Subcutaneous abdominal adipose tissue (tissue), 5 donors: ENCODE measurements at regions not wholly inside any gene's neighbourhood (a gene's known extent, or its start where the extent isn't known, plus 50 kb on each side); places are given as distances from the start of the nearest gene placed in this dataset.

Source experiments
- H3K27ac ChIP-seq: one replicate; pipeline ENCODE4 v1.7.0; 2013; ENCODE audit warnings: low read depth, mild to moderate bottlenecking, inconsistent platforms, low read length, moderate library complexity
- H3K27me3 ChIP-seq, 5 donors: one replicate each; pipeline ENCODE4 v1.7.0; 2013; ENCODE audit warnings: low read length in 5 of 5, inconsistent platforms in 1 of 5; ENCODE audit not compliant: control insufficient read depth in 5 of 5, insufficient read depth in 4 of 5
- H3K36me3 ChIP-seq, 5 donors: one replicate each; pipeline ENCODE4 v1.7.0; 2013; ENCODE audit warnings: low read length in 5 of 5; ENCODE audit not compliant: control insufficient read depth in 5 of 5, insufficient read depth in 5 of 5
- H3K4me1 ChIP-seq, 5 donors: one replicate each; pipeline ENCODE4 v1.7.0; 2013; ENCODE audit warnings: low read length in 5 of 5, mild to moderate bottlenecking in 3 of 5, moderate library complexity in 1 of 5; ENCODE audit not compliant: control insufficient read depth in 5 of 5, insufficient read depth in 5 of 5
- H3K4me3 ChIP-seq, 5 donors: one replicate each; pipeline ENCODE4 v1.7.0; 2013; ENCODE audit warnings: low read length in 5 of 5, low read depth in 1 of 5
- H3K9ac ChIP-seq, 5 donors: one replicate each; pipeline ENCODE4 v1.7.0; 2013; ENCODE audit warnings: low read length in 5 of 5, mild to moderate bottlenecking in 4 of 5, moderate library complexity in 3 of 5
- H3K9me3 ChIP-seq, 5 donors: one replicate each; pipeline ENCODE4 v1.7.0; 2013; ENCODE audit warnings: low read length in 5 of 5; ENCODE audit not compliant: control insufficient read depth in 5 of 5
- donor health status: healthy.
- donor health status: healthy.
- donor health status: healthy.
- donor health status: healthy.
- donor health status: healthy.

- H3K4me1 ChIP-seq: no peaks in the 10 kb centered on the region
- H3K36me3 ChIP-seq: no peaks in the 10 kb centered on the region
- no peak overlapping the region for H3K27ac ChIP-seq
- peaks cover 0 to 2% (median 0%) of the 10 kb centered on the region in 5 donors for H3K9me3 ChIP-seq
- H3K27me3 ChIP-seq: no peaks in the 10 kb centered on the region
- no peak overlapping the region for H3K4me3 ChIP-seq
- no peak overlapping the region for H3K9ac ChIP-seq
These were observed 244.4 kb downstream of the LRRIQ3 start for GRCh38 chr1:73953586-73953985.

GRCh38 chr1:73953186-73953585 lies 244.8 kb downstream of the LRRIQ3 start:
- Histone ChIP-seq H3K27me3 (no peaks in the 10 kb centered on the region), H3K9me3 (peaks cover 0 to 2% (median 0%) of the 10 kb centered on the region in 5 donors), H3K27ac (no peak overlapping the region), H3K4me3 (no peak overlapping the region), H3K36me3 (no peaks in the 10 kb centered on the region), H3K4me1 (no peaks in the 10 kb centered on the region), H3K9ac (no peak overlapping the region)

DNA sequence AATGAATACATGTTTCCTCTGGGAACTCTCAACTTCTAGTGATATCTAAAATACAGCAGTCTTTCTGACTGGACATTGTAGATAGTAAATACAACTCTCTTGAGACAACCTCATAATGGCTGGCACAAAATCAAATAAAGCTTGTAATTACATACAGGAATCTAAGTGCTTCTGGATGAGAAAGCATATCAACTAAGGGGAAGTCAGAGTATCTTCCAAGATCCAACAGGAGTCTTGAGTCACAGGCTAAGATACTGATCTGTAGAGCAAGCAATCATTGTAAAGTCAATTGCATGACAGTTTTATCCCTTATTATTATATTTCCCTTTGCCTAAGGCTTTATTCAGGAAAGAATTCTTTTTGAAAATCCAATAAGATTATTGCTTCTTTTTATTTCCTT lies 249.9 kb downstream of the LRRIQ3 start:
- H3K36me3 ChIP-seq: no peaks in the 10 kb centered on the region
- H3K9ac ChIP-seq: no peak overlapping the region
- no peaks in the 10 kb centered on the region for H3K4me1 ChIP-seq
- H3K27me3 ChIP-seq: no peaks in the 10 kb centered on the region
- H3K27ac ChIP-seq: no peak overlapping the region
- no peaks in the 10 kb centered on the region for H3K9me3 ChIP-seq
- H3K4me3 ChIP-seq: no peak overlapping the region

DNA sequence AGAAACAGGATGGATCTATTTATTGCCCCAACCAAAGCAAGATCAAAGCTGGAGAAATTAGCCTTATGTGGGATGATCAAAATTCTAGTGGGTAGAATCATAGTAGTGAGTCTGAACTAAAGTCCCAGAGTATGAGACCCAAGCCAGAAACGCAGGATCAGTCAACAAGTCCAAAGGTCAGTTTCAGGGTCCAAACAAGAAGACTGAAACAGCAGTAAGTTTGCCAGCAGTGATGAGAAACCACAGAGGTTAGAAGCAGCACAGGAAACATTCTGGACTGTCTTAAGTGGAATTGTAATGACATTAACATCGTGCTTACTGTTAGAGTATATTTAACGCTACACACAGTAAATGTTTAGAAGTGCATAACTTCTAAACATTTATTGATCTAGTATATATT lies 251.0 kb downstream of the LRRIQ3 start:
- H3K4me3 ChIP-seq: no peak overlapping the region
- no peaks in the 10 kb centered on the region for H3K27me3 ChIP-seq
- no peaks in the 10 kb centered on the region for H3K9me3 ChIP-seq
- no peaks in the 10 kb centered on the region for H3K36me3 ChIP-seq
- no peaks in the 10 kb centered on the region for H3K4me1 ChIP-seq
- no peak overlapping the region for H3K27ac ChIP-seq
- H3K9ac ChIP-seq: no peak overlapping the region

- Histone ChIP-seq H3K9me3 (no peaks in the 10 kb centered on the region), H3K27ac (no peak overlapping the region)
These were observed 254.7 kb downstream of the LRRIQ3 start for GRCh38 chr1:73943270-73943669.

DNA sequence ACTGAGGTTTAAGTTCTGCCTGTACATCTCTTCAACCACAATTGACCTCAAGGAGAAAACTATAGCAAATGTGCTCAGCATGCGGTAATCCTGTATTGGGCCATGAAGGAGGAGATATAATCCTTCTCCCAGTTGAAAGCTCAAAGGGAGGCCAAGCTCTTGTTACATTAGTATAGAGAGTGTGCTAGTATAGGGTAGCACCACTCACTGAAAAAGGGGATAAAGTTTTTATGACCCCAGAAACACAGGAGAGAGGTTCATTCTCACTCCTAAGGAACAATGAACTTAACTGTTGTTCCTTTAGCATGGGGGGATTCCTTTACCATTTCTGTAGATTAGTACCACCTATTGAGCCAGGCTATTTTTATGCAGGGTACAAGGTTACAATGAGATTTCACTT lies 267.7 kb downstream of the LRRIQ3 start:
- H3K9me3 ChIP-seq: no peaks in the 10 kb centered on the region
- no peak overlapping the region for H3K4me3 ChIP-seq
- H3K27me3 ChIP-seq: no peaks in the 10 kb centered on the region
- no peak overlapping the region for H3K9ac ChIP-seq
- H3K27ac ChIP-seq: no peak overlapping the region
- H3K36me3 ChIP-seq: no peaks in the 10 kb centered on the region
- H3K4me1 ChIP-seq: no peaks in the 10 kb centered on the region

More at GRCh38 chr1:73943270-73943669, 254.7 kb downstream of the LRRIQ3 start:
- no peak overlapping the region for H3K4me3 ChIP-seq
- H3K4me1 ChIP-seq: no peaks in the 10 kb centered on the region
- H3K36me3 ChIP-seq: no peaks in the 10 kb centered on the region
- H3K9ac ChIP-seq: no peak overlapping the region
- no peaks in the 10 kb centered on the region for H3K27me3 ChIP-seq

- H3K9ac ChIP-seq: no peak overlapping the region
- no peaks in the 10 kb centered on the region for H3K4me1 ChIP-seq
- no peak overlapping the region for H3K4me3 ChIP-seq
- H3K27ac ChIP-seq: no peak overlapping the region
- H3K27me3 ChIP-seq: no peaks in the 10 kb centered on the region
- H3K36me3 ChIP-seq: no peaks in the 10 kb centered on the region
- H3K9me3 ChIP-seq: peaks cover 0 to 9% (median 7%) of the 10 kb centered on the region in 5 donors
These were observed 283.0 kb downstream of the LRRIQ3 start for GRCh38 chr1:73914951-73915350.

DNA sequence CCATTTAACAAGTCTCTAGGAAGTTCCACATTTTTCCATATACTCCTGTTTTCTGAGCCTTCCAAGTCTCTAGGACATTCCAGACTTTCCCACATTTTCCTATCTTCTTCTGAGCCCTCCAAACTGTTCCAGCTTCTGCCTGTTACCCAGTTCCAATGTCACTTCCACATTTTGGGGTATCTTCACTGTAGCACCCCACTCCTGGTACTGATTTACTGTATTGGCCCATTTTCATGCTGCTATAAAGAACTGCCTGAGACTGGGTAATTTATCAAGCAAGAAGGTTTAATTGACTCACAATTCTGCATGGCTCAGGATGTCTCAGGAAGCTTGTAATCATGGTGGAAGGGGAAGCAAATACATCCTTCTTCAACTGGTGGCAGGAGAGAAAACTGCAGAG lies 285.0 kb downstream of the LRRIQ3 start:
- Histone ChIP-seq H3K27ac (no peak overlapping the region), H3K4me3 (no peak overlapping the region), H3K36me3 (no peaks in the 10 kb centered on the region), H3K27me3 (no peaks in the 10 kb centered on the region), H3K4me1 (no peaks in the 10 kb centered on the region), H3K9ac (no peak overlapping the region), H3K9me3 (peaks cover 0 to 9% (median 7%) of the 10 kb centered on the region in 5 donors)

DNA sequence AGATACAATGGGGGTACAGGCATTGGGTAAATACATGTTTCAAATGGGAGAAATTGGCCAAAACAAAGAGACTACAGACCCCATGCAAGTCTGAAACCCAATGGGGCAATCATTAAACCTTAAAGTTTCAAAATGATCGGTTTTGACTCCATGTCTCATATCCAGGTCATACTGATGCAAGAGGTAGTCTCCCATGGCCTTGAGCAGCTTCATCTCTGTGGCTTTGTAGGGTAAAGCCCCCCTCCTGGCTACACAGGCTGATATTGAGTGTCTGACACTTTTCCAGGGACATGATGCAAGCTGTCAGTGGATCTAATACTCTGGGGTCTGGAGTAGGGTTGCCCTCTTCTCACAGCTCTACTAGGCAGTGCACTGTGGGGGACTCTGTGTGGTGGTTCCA lies 286.1 kb downstream of the LRRIQ3 start:
- no peaks in the 10 kb centered on the region for H3K4me1 ChIP-seq
- H3K4me3 ChIP-seq: no peak overlapping the region
- peaks cover 0 to 9% (median 7%) of the 10 kb centered on the region in 5 donors for H3K9me3 ChIP-seq
- H3K27ac ChIP-seq: no peak overlapping the region
- no peaks in the 10 kb centered on the region for H3K36me3 ChIP-seq
- no peak overlapping the region for H3K9ac ChIP-seq
- H3K27me3 ChIP-seq: no peaks in the 10 kb centered on the region

- H3K9me3 ChIP-seq: peaks cover 0 to 9% (median 7%) of the 10 kb centered on the region in 5 donors
- H3K27me3 ChIP-seq: no peaks in the 10 kb centered on the region
- no peak overlapping the region for H3K4me3 ChIP-seq
- no peak overlapping the region for H3K9ac ChIP-seq
- H3K27ac ChIP-seq: no peak overlapping the region
- no peaks in the 10 kb centered on the region for H3K4me1 ChIP-seq
- H3K36me3 ChIP-seq: no peaks in the 10 kb centered on the region
These were observed 287.5 kb downstream of the LRRIQ3 start for GRCh38 chr1:73910466-73910865.

- Histone ChIP-seq H3K9me3 (peaks cover 0 to 9% (median 7%) of the 10 kb centered on the region in 5 donors), H3K27me3 (no peaks in the 10 kb centered on the region), H3K27ac (no peak overlapping the region), H3K9ac (no peak overlapping the region), H3K4me1 (no peaks in the 10 kb centered on the region), H3K4me3 (no peak overlapping the region), H3K36me3 (no peaks in the 10 kb centered on the region)
These were observed 287.9 kb downstream of the LRRIQ3 start for GRCh38 chr1:73910062-73910461.
